ENCODE measurements at regions not wholly inside any gene's neighbourhood (a gene's known extent, or its start where the extent isn't known, plus 50 kb on each side); places are given as distances from the start of the nearest gene placed in this dataset.

- no peak for FAIRE-seq
- Histone ChIP-seq H3K4me1 (ENCODE audit: insufficient read depth, low read length) (no peaks in the 10 kb centered on the region), H2AFZ (ENCODE audit: low read length) (no peak overlapping the region), H3K27me3 (ENCODE audit: control insufficient read depth in 1 of 2, insufficient read depth in 2 of 2, low read length in 2 of 2) (no peaks in the 10 kb centered on the region), H3K9ac (ENCODE audit: insufficient read depth, low read depth, low read length) (no peak overlapping the region), H3K27ac (ENCODE audit: extremely low read length, insufficient read depth, low read length) (no peak overlapping the region), H3K4me3 (replicated peaks in 1 of 3; ENCODE audit: insufficient read depth in 1 of 3, low read depth in 2 of 3, low read length in 3 of 3) (no peak overlapping the region), H3K4me2 (ENCODE audit: low read depth, low read length) (no peak overlapping the region), H3K9me3 (ENCODE audit: low read length) (peaks cover 18% of the 10 kb centered on the region), H4K20me1 (ENCODE audit: insufficient read depth, low read length) (no peaks in the 10 kb centered on the region), H3K79me2 (ENCODE audit: insufficient read depth, low read length) (no peaks in the 10 kb centered on the region), H3K36me3 (replicated peaks in 1 of 2; ENCODE audit: control insufficient read depth in 1 of 2, insufficient read depth in 2 of 2, low read length in 2 of 2) (no peaks in the 10 kb centered on the region)
- ChIA-PET CTCF (ENCODE audit: low intra/inter-chr PET ratio, low total read pairs) (no interaction called here), POLR2A (no interaction called here)
- 48% methylated on average over 2 of the region's 2 CpGs for WGBS (ENCODE audit: low lambda C conversion rate)
- DNase-seq (ENCODE audit: low spot score), result no peak
- no TSS peak for BruUV-seq (replicated peaks)
- no peak for ATAC-seq
- no peak for TF ChIP-seq RARA (CRISPR knock-in tag; IDR thresholded peaks at IDR 0.05)
- TF ChIP-seq KLF6 (CRISPR knock-in tag; IDR thresholded peaks at IDR 0.05), result no peak
- no peak for TF ChIP-seq ZNF235 (CRISPR knock-in tag; IDR thresholded peaks at IDR 0.05; ENCODE audit: borderline replicate concordance)
- no peak for TF ChIP-seq ZNF747 (CRISPR knock-in tag; IDR thresholded peaks at IDR 0.05; ENCODE audit: borderline replicate concordance)
- TF ChIP-seq TFDP1 (CRISPR knock-in tag; IDR thresholded peaks at IDR 0.05; ENCODE audit: borderline replicate concordance), result no peak
- no peak for TF ChIP-seq RARG (CRISPR knock-in tag; IDR thresholded peaks at IDR 0.05; ENCODE audit: low read depth)
- no peak for TF ChIP-seq ZNF207 (IDR thresholded peaks at IDR 0.05; ENCODE audit: borderline replicate concordance)
- TF ChIP-seq SRSF1 (optimal IDR thresholded peaks at IDR 0.05; ENCODE audit: low read depth, low read length), result no peak
- TF ChIP-seq GFI1 (CRISPR knock-in tag; IDR thresholded peaks at IDR 0.05; ENCODE audit: borderline replicate concordance), result no peak
- no peak for TF ChIP-seq ZFP91 (CRISPR knock-in tag; IDR thresholded peaks at IDR 0.05; ENCODE audit: borderline replicate concordance)
- no peak for TF ChIP-seq ZNF703 (CRISPR knock-in tag; IDR thresholded peaks at IDR 0.05; ENCODE audit: borderline replicate concordance)
- in situ Hi-C loops (cut with HindIII; ENCODE audit: extremely low pct_ligation_motif_present, low pct_unique_long_range_greater_than_20kb), result no loop called here
- intact Hi-C loops (cut with micrococcal nuclease; ENCODE audit: unreplicated experiment), result no loop called here
Observed at GRCh38 chr14:86288336-86288735, 758.4 kb downstream of the FLRT2 start.
